ENCODE measurements at regions not wholly inside any gene's neighbourhood (a gene's known extent, or its start where the extent isn't known, plus 50 kb on each side); places are given as distances from the start of the nearest gene placed in this dataset.

- no peak for TF ChIP-seq EZH2 (IDR thresholded peaks at IDR 0.05; ENCODE audit: borderline replicate concordance, low read depth, low read length, severe bottlenecking)
- TF ChIP-seq MYC (IDR thresholded peaks at IDR 0.05; ENCODE audit: low read depth, low read length), result no peak
- no peak for TF ChIP-seq GATA2 (IDR thresholded peaks at IDR 0.05; ENCODE audit: insufficient read depth, insufficient read length, low read depth, low read length)
- TF ChIP-seq JUN (IDR thresholded peaks at IDR 0.05; ENCODE audit: borderline replicate concordance, insufficient read depth, insufficient read length, low read depth), result no peak
- no peak for TF ChIP-seq FOS (IDR thresholded peaks at IDR 0.05; ENCODE audit: borderline replicate concordance, insufficient read depth, low read length)
- TF ChIP-seq POLR2AphosphoS5 (IDR thresholded peaks at IDR 0.05; ENCODE audit: insufficient read depth, low read depth, low read length), result no peak
- no peak for TF ChIP-seq CTCF (IDR thresholded peaks at IDR 0.05; ENCODE audit: extremely low read depth in 1 of 2, insufficient read depth in 1 of 2, low read depth in 1 of 2, low read length in 2 of 2)
- TF ChIP-seq POLR2A (IDR thresholded peaks at IDR 0.05; ENCODE audit: low read depth, low read length), result no peak
- TF ChIP-seq MAX (IDR thresholded peaks at IDR 0.05; ENCODE audit: insufficient read depth, insufficient read length), result no peak
- CTCF ChIA-PET, result no interaction called here
- Histone ChIP-seq H3K36me3 (ENCODE audit: control insufficient read depth in 2 of 2, extremely low read depth in 1 of 2, insufficient read depth in 2 of 2, low read length in 2 of 2) (no peaks in the 10 kb centered on the region), H3K79me2 (ENCODE audit: control insufficient read depth, insufficient read depth, low read length) (no peaks in the 10 kb centered on the region), H3K4me3 (replicated peaks in 1 of 3; ENCODE audit: insufficient read depth in 1 of 3, low read depth in 1 of 3, low read length in 3 of 3) (no peak overlapping the region), H2AFZ (ENCODE audit: low read depth, low read length) (no peak overlapping the region), H3K27ac (ENCODE audit: insufficient read depth, low read depth, low read length) (no peak overlapping the region), H4K20me1 (replicated peaks; ENCODE audit: control insufficient read depth, extremely low read depth, insufficient read depth, low read length) (no peaks in the 10 kb centered on the region), H3K27me3 (ENCODE audit: control insufficient read depth in 2 of 2, insufficient read depth in 2 of 2, low read length in 2 of 2) (no peaks in the 10 kb centered on the region), H3K4me1 (ENCODE audit: control insufficient read depth, extremely low read depth, insufficient read depth, low read length) (no peaks in the 10 kb centered on the region), H3K4me2 (ENCODE audit: insufficient read depth, low read length) (no peak overlapping the region), H3K9ac (replicated peaks; ENCODE audit: extremely low read depth, insufficient read depth, low read length) (no peak overlapping the region), H3K9me3 (replicated peaks; ENCODE audit: control insufficient read depth, insufficient read depth, low read length) (no peaks in the 10 kb centered on the region), H3K9me1 (replicated peaks; ENCODE audit: control insufficient read depth, extremely low read depth, insufficient read depth, low read length) (no peaks in the 10 kb centered on the region)
- no TSS peak for BruUV-seq (replicated peaks)
- DNase-seq (ENCODE audit: low read depth, low spot score), result no peak
- POLR2A ChIA-PET, result no interaction called here
- FAIRE-seq, result no peak
- intact Hi-C loops (cut with micrococcal nuclease), result no loop called here
- dilution Hi-C loops (cut with MboI; ENCODE audit: extremely low pct_ligation_motif_present, low sequenced_read_pairs), result no loop called here
These were observed 1424.5 kb upstream of the NUDT12 start for GRCh38 chr5:104987074-104987473.

Data from endothelial cell of umbilical vein (primary cell).